ENCODE measurements at regions not wholly inside any gene's neighbourhood (a gene's known extent, or its start where the extent isn't known, plus 50 kb on each side); places are given as distances from the start of the nearest gene placed in this dataset.

- DNase-seq (ENCODE audit: low read depth, low spot score): no peak
- H3K9me3 ChIP-seq (ENCODE audit: control insufficient read depth, low read depth, low read length): no peaks in the 10 kb centered on the region
- no peak for FAIRE-seq
- H3K27me3 ChIP-seq (ENCODE audit: control insufficient read depth, extremely low read depth, insufficient read depth, low read length): no peaks in the 10 kb centered on the region
- dilution Hi-C loops (cut with MboI; ENCODE audit: extremely low pct_ligation_motif_present, low sequenced_read_pairs): no loop called here
- no peak overlapping the region for H3K9ac ChIP-seq (ENCODE audit: control insufficient read depth, extremely low read depth, insufficient read depth, low read length)
- H3K36me3 ChIP-seq (ENCODE audit: control insufficient read depth in 2 of 2, extremely low read depth in 1 of 2, insufficient read depth in 2 of 2, low read length in 2 of 2): no peaks in the 10 kb centered on the region
- no peaks in the 10 kb centered on the region for H3K79me2 ChIP-seq (ENCODE audit: control insufficient read depth, insufficient read depth, low read length)
- no peak overlapping the region for H3K4me2 ChIP-seq (ENCODE audit: control insufficient read depth, extremely low read depth, insufficient read depth, low read depth, low read length)
- H2AFZ ChIP-seq (ENCODE audit: control insufficient read depth, low read length): no peak overlapping the region
- H4K20me1 ChIP-seq (ENCODE audit: control insufficient read depth, extremely low read depth, insufficient read depth, low read length): no peaks in the 10 kb centered on the region
- no peak overlapping the region for H3K4me3 ChIP-seq (ENCODE audit: control insufficient read depth in 2 of 3, extremely low read depth in 1 of 3, insufficient read depth in 2 of 3, low read depth in 1 of 3, low read length in 3 of 3)
- H3K4me1 ChIP-seq (ENCODE audit: control insufficient read depth, extremely low read depth, insufficient read depth, low read length): peaks cover 22% of the 10 kb centered on the region
- no peak for TF ChIP-seq EZH2 (IDR thresholded peaks at IDR 0.05; ENCODE audit: low read length)
- TF ChIP-seq, protein P1, sequence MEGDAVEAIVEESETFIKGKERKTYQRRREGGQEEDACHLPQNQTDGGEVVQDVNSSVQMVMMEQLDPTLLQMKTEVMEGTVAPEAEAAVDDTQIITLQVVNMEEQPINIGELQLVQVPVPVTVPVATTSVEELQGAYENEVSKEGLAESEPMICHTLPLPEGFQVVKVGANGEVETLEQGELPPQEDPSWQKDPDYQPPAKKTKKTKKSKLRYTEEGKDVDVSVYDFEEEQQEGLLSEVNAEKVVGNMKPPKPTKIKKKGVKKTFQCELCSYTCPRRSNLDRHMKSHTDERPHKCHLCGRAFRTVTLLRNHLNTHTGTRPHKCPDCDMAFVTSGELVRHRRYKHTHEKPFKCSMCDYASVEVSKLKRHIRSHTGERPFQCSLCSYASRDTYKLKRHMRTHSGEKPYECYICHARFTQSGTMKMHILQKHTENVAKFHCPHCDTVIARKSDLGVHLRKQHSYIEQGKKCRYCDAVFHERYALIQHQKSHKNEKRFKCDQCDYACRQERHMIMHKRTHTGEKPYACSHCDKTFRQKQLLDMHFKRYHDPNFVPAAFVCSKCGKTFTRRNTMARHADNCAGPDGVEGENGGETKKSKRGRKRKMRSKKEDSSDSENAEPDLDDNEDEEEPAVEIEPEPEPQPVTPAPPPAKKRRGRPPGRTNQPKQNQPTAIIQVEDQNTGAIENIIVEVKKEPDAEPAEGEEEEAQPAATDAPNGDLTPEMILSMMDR (optimal IDR thresholded peaks at IDR 0.05 in 1 of 3, IDR thresholded peaks at IDR 0.05 in 1 of 3, conservative IDR thresholded peaks at IDR 0.05 in 1 of 3; ENCODE audit: extremely low read depth in 1 of 3, insufficient read depth in 2 of 3, low read length in 3 of 3): no peak
- H3K9me1 ChIP-seq (ENCODE audit: control insufficient read depth, extremely low read depth, insufficient read depth, low read length): no peaks in the 10 kb centered on the region
- no peak overlapping the region for H3K27ac ChIP-seq (ENCODE audit: control insufficient read depth, insufficient read depth, low read length)
Observed at GRCh38 chr9:115635680-115636383, 517.8 kb upstream of the PAPPA start.

DNA sequence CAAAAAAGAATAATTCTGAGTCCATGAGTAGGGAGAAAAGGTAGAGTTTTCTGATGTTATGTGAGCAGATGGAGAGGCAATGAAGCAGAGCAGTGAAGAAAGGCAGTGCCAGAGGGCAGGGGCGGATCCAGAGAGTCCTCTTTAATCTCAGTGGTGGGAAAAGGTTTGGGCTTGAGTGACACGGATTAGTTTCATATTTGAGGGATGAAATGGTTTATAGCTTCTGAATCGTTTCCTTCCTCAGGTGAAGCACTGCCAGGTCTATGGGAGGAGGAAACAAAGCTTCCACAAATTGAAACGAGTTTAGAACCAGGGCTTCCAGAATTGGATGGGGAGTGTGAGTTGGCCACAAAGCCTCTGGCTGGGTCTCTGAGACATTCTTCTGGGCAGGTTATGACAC is 517.0 kb upstream of the PAPPA start:
- Histone ChIP-seq H3K4me2 (ENCODE audit: control insufficient read depth, extremely low read depth, insufficient read depth, low read depth, low read length) (peak overlapping the region; percentile 33), H3K9me3 (ENCODE audit: control insufficient read depth, low read depth, low read length) (no peaks in the 10 kb centered on the region), H3K36me3 (ENCODE audit: control insufficient read depth in 2 of 2, extremely low read depth in 1 of 2, insufficient read depth in 2 of 2, low read length in 2 of 2) (no peaks in the 10 kb centered on the region), H3K79me2 (ENCODE audit: control insufficient read depth, insufficient read depth, low read length) (no peaks in the 10 kb centered on the region), H3K4me3 (ENCODE audit: control insufficient read depth in 2 of 3, extremely low read depth in 1 of 3, insufficient read depth in 2 of 3, low read depth in 1 of 3, low read length in 3 of 3) (no peak overlapping the region), H3K4me1 (ENCODE audit: control insufficient read depth, extremely low read depth, insufficient read depth, low read length) (peaks cover 29% of the 10 kb centered on the region), H3K9ac (ENCODE audit: control insufficient read depth, extremely low read depth, insufficient read depth, low read length) (no peak overlapping the region), H3K27ac (ENCODE audit: control insufficient read depth, insufficient read depth, low read length) (peak overlapping the region; percentile 34), H2AFZ (ENCODE audit: control insufficient read depth, low read length) (peak overlapping the region; percentile 82), H3K9me1 (ENCODE audit: control insufficient read depth, extremely low read depth, insufficient read depth, low read length) (no peaks in the 10 kb centered on the region), H3K27me3 (ENCODE audit: control insufficient read depth, extremely low read depth, insufficient read depth, low read length) (no peaks in the 10 kb centered on the region), H4K20me1 (ENCODE audit: control insufficient read depth, extremely low read depth, insufficient read depth, low read length) (no peaks in the 10 kb centered on the region)
- FAIRE-seq (no peak), DNase-seq (ENCODE audit: low read depth, low spot score) (no peak)
- dilution Hi-C loops (cut with MboI; ENCODE audit: extremely low pct_ligation_motif_present, low sequenced_read_pairs): no loop called here
- TF ChIP-seq, protein P1 (optimal IDR thresholded peaks at IDR 0.05 in 1 of 3, IDR thresholded peaks at IDR 0.05 in 1 of 3, conservative IDR thresholded peaks at IDR 0.05 in 1 of 3; ENCODE audit: extremely low read depth in 1 of 3, insufficient read depth in 2 of 3, low read length in 3 of 3): no peak
